Dermis blood vessel endothelial cell (primary cell): ENCODE measurements at regions not wholly inside any gene's neighbourhood (a gene's known extent, or its start where the extent isn't known, plus 50 kb on each side); places are given as distances from the start of the nearest gene placed in this dataset.
A peak's percentile ranks its signal among the peaks of the same experiment; 100 is the strongest.

Experiments used
- DNase-seq: peaks from one replicate; pipeline ENCODE4 v3.0.0; 2010

GRCh38 chr7:46525876-46526275 lies 604.8 kb upstream of the IGFBP3 start:
- DNase-seq, result no peak

GRCh38 chr7:46524350-46524749 lies 603.3 kb upstream of the IGFBP3 start:
- no peak for DNase-seq

GRCh38 chr7:46522354-46522906 lies 601.4 kb upstream of the IGFBP3 start:
- DNase-seq, result no peak

GRCh38 chr7:46518713-46519112 lies 597.6 kb upstream of the IGFBP3 start:
- no peak for DNase-seq

- DNase-seq, result no peak
Measured at GRCh38 chr7:46515844-46516590, 594.9 kb upstream of the IGFBP3 start.

- DNase-seq, result no peak
Measured at GRCh38 chr7:46513447-46513848, 592.4 kb upstream of the IGFBP3 start.

GRCh38 chr7:46512891-46513413 lies 591.9 kb upstream of the IGFBP3 start:
- no peak for DNase-seq

GRCh38 chr7:46511442-46512215 lies 590.6 kb upstream of the IGFBP3 start:
- no peak for DNase-seq

GRCh38 chr7:46508583-46508982 lies 587.5 kb upstream of the IGFBP3 start:
- no peak for DNase-seq

- no peak for DNase-seq
Measured at GRCh38 chr7:46507560-46507959, 586.5 kb upstream of the IGFBP3 start.

- no peak for DNase-seq
Measured at GRCh38 chr7:46494441-46494840, 573.4 kb upstream of the IGFBP3 start.

GRCh38 chr7:46494028-46494427 lies 573.0 kb upstream of the IGFBP3 start:
- no peak for DNase-seq

GRCh38 chr7:46493196-46493595 lies 572.1 kb upstream of the IGFBP3 start:
- no peak for DNase-seq

- DNase-seq, result no peak
Measured at GRCh38 chr7:46492466-46492865, 571.4 kb upstream of the IGFBP3 start.

- no peak for DNase-seq
Measured at GRCh38 chr7:46490406-46490805, 569.3 kb upstream of the IGFBP3 start.

- DNase-seq, result no peak
Measured at GRCh38 chr7:46489106-46489505, 568.0 kb upstream of the IGFBP3 start.

- DNase-seq, result no peak
Measured at GRCh38 chr7:46488607-46489006, 567.5 kb upstream of the IGFBP3 start.

- DNase-seq, result no peak
Measured at GRCh38 chr7:46486256-46487206, 565.5 kb upstream of the IGFBP3 start.

- DNase-seq, result no peak
Measured at GRCh38 chr7:46485481-46486065, 564.5 kb upstream of the IGFBP3 start.

GRCh38 chr7:46484906-46485305 lies 563.8 kb upstream of the IGFBP3 start:
- DNase-seq, result no peak

- DNase-seq, result peak; percentile 58
Measured at GRCh38 chr7:46480619-46481018, 559.5 kb upstream of the IGFBP3 start.

- no peak for DNase-seq
Measured at GRCh38 chr7:46479680-46480079, 558.6 kb upstream of the IGFBP3 start.
